Endothelial cell of umbilical vein (primary cell): ENCODE measurements at regions not wholly inside any gene's neighbourhood (a gene's known extent, or its start where the extent isn't known, plus 50 kb on each side); places are given as distances from the start of the nearest gene placed in this dataset.

Experiments
- EZH2 ChIP-seq: IDR thresholded peaks from 2 replicates; pipeline ENCODE4 v1.6.1; 2012; ENCODE audit warnings: borderline replicate concordance, low read depth, mild to moderate bottlenecking, moderate library complexity, low read length, inconsistent platforms; ENCODE audit not compliant: severe bottlenecking
- FOS ChIP-seq: IDR thresholded peaks from 2 replicates; pipeline ENCODE4 v1.6.1; 2011; ENCODE audit warnings: mild to moderate bottlenecking, low read length, moderate library complexity, borderline replicate concordance; ENCODE audit not compliant: insufficient read depth
- GATA2 ChIP-seq: IDR thresholded peaks from 2 replicates; pipeline ENCODE4 v1.7.0; 2011; ENCODE audit warnings: low read depth, mild to moderate bottlenecking, moderate library complexity, mixed read lengths, low read length; ENCODE audit not compliant: insufficient read length, insufficient read depth
- JUN ChIP-seq: IDR thresholded peaks from 2 replicates; pipeline ENCODE4 v1.6.1; 2011; ENCODE audit warnings: borderline replicate concordance, low read depth; ENCODE audit not compliant: insufficient read length, insufficient read depth
- MYC ChIP-seq: IDR thresholded peaks from one replicate; pipeline ENCODE4 v1.6.1; 2011; ENCODE audit warnings: mild to moderate bottlenecking, low read depth, low read length
- POLR2A ChIP-seq: IDR thresholded peaks from 2 replicates; pipeline ENCODE4 v1.6.1; 2012; ENCODE audit warnings: low read depth, mild to moderate bottlenecking, control low read depth, low read length
- POLR2AphosphoS5 ChIP-seq: IDR thresholded peaks from 2 replicates; pipeline ENCODE4 v1.6.1; 2012; ENCODE audit warnings: low read depth, mild to moderate bottlenecking, control low read depth, low read length, moderate library complexity; ENCODE audit not compliant: insufficient read depth
- TF ChIP-seq, protein P1 (sequence below), 2 donors: IDR thresholded peaks; 1 replicate in 1 of 2; 2 replicates in 1 of 2; pipeline ENCODE4 v1.5.1; 2011; ENCODE audit warnings: low read length in 2 of 2, mild to moderate bottlenecking in 2 of 2, moderate library complexity in 2 of 2, control low read depth in 1 of 2, inconsistent platforms in 1 of 2, low read depth in 1 of 2; ENCODE audit not compliant: insufficient read depth in 1 of 2; ENCODE audit errors: extremely low read depth in 1 of 2
- TF ChIP-seq, protein P2 (sequence below): IDR thresholded peaks from 2 replicates; pipeline ENCODE4 v1.6.1; 2011; ENCODE audit not compliant: insufficient read depth, insufficient read length

DNA sequence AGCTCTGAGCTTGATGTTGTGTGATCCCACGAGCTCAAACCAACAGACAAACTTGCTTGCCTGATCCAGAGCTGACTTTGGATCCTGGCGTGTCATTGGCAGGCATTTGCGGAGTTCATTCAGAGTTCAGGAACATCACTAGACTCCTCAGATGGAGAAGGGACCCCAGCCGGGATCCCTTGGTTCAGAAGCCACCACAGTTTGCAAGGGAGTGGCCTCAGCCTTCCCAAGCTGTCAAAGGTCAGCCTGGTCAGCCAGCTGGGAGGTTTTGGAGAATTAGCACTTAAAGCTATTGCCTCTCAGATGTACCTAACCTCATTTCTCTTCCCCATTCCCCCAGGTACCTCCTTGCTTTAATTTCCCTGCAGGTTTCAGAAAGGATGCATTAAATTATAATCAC, 208.8 kb upstream of the SOX21 start:
- TF ChIP-seq POLR2A (no peak), POLR2AphosphoS5 (no peak), EZH2 (no peak), MYC (no peak), JUN (no peak), FOS (no peak), GATA2 (no peak)
- TF ChIP-seq, protein P1, sequence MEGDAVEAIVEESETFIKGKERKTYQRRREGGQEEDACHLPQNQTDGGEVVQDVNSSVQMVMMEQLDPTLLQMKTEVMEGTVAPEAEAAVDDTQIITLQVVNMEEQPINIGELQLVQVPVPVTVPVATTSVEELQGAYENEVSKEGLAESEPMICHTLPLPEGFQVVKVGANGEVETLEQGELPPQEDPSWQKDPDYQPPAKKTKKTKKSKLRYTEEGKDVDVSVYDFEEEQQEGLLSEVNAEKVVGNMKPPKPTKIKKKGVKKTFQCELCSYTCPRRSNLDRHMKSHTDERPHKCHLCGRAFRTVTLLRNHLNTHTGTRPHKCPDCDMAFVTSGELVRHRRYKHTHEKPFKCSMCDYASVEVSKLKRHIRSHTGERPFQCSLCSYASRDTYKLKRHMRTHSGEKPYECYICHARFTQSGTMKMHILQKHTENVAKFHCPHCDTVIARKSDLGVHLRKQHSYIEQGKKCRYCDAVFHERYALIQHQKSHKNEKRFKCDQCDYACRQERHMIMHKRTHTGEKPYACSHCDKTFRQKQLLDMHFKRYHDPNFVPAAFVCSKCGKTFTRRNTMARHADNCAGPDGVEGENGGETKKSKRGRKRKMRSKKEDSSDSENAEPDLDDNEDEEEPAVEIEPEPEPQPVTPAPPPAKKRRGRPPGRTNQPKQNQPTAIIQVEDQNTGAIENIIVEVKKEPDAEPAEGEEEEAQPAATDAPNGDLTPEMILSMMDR (IDR thresholded peaks at IDR 0.05; ENCODE audit: extremely low read depth in 1 of 2, insufficient read depth in 1 of 2, low read depth in 1 of 2, low read length in 2 of 2), result no peak
- TF ChIP-seq, protein P2, sequence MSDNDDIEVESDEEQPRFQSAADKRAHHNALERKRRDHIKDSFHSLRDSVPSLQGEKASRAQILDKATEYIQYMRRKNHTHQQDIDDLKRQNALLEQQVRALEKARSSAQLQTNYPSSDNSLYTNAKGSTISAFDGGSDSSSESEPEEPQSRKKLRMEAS, result no peak
